ENCODE measurements at regions not wholly inside any gene's neighbourhood (a gene's known extent, or its start where the extent isn't known, plus 50 kb on each side); places are given as distances from the start of the nearest gene placed in this dataset.

GRCh38 chr18:56166914-56167313, 471.5 kb downstream of the TXNL1 start:
- TF ChIP-seq CTCF (conservative IDR thresholded peaks at IDR 0.05 in 1 of 2, IDR thresholded peaks at IDR 0.05 in 1 of 2; ENCODE audit: low read depth in 1 of 2, low read length in 2 of 2) (no peak), EZH2 (IDR thresholded peaks at IDR 0.05; ENCODE audit: low read length, missing control alignments) (no peak)

All from fibroblast of lung (primary cell).